Stimulated activated CD8-positive, alpha-beta memory T cell treated with anti-CD3 and anti-CD28 coated beads, Interleukin-4, amount 100 ng/mL, for 4 hours (primary cell): ENCODE measurements at regions not wholly inside any gene's neighbourhood (a gene's known extent, or its start where the extent isn't known, plus 50 kb on each side); places are given as distances from the start of the nearest gene placed in this dataset.
"Not testable (repeated sequence)": the region's sequence is repeated elsewhere in the genome, so short reads cannot be mapped to it uniquely, and the experiment has no call there.

Experiments
- DNase-seq, 2 donors: peaks; one replicate each; pipeline ENCODE4 v3.0.0-alpha.2; 2020; ENCODE audit warnings: low read depth in 2 of 2, low spot score in 1 of 2

GRCh38 chr5:168128557-168128956, 162.9 kb upstream of the WWC1 start:
- no peak for DNase-seq

GRCh38 chr5:168131519-168131918, 159.9 kb upstream of the WWC1 start:
- DNase-seq, result no peak

DNA sequence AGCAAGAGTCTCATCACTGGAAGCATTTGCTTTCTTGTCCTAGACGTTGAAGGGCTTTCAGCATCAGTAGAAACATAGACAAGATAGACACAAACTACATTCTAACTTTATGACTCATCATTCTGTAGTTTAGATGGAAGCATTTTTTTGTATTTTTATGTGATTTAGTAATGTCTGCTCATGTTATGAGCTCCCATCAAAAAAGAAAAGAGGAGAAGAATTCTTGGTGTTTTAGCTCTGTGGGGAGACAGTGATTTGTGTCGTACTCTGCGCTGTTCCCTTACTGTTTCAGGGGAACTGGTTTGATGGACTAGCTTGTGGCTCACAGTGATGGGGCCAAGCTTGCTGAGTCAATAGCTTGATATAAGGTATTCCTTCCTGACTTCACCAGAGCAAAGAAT, 159.2 kb upstream of the WWC1 start:
- DNase-seq, result no peak

DNA sequence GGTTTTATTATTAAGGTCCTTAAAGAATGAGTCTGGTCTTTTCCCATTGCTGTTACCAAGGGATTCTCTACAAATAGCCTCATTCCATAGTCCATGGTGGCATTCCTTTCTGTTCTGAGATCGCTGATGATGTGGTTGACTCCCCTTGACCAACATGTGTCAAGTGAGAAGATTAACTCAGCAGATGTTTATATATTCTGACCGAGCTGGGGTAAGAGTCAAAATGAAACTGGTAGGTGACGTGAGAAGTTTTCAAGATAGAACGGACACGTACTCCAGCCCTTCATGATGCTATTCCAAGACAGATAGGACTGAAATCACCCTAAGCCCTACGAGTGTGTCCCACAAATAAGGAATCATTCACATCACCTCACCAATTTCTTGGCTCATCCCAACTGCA, 155.5 kb upstream of the WWC1 start:
- no peak for DNase-seq

DNA sequence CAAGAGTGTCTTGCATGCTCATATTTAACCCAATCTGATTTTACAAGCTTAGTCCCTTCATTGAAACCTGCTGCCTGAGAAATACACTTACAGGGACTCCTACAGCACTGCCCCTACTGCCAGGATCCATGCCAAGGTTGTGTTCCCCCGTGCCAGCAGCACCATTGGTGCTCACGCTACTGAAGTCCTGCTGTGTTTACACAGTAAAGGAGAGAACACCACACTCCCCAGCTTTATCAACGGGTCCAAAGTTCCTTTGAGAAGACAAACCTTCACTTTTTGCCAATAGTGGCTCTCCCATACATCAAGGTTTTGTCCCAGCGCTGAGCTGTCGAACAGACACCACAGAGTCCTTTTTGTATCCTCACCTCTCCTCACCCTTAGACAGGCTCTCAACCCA, 155.1 kb upstream of the WWC1 start:
- no peak for DNase-seq

DNA sequence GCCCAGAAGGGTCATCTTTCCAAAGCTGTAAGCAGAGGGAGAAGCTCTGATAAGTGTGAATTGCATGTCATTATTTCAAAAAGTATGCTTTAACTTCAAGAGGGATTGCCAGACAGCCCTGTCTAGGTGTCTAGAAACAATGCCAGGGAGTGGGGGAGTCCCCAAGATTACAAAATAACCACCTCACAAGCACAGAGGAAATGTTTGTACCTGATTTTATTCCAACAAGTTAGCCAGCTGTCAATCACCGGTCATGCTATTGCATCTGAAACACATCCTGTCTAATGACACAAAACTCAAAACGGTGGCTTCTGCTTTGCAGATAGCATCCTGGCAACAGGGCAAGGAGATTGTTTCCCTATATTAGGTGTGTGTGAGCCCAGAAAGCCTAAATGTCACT, 154.2 kb upstream of the WWC1 start:
- DNase-seq, result no peak

GRCh38 chr5:168140241-168140640, 151.2 kb upstream of the WWC1 start:
- no peak for DNase-seq

GRCh38 chr5:168142402-168142801, 149.0 kb upstream of the WWC1 start:
- DNase-seq, result no peak

- DNase-seq, result not testable (repeated sequence)
Observed at GRCh38 chr5:168143521-168143920, 147.9 kb upstream of the WWC1 start.

DNA sequence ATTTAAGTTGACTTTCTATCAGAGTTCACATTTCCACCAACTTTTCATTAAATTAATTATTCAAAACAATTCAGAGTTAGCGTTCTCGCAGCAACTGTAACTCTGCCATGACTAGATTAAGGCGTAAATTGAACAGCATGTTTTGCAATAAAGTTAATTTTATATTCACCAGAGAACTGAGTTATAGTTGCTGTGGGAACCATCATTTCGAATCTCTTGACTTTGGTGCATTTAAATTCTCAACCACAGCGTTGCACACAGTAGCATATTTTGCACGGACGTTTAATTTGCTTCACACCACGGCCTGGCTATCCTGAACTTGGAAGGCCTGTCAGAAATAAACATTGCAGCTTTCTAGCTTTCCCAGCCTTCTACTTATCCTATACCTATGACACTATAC, 144.3 kb upstream of the WWC1 start:
- no peak for DNase-seq

DNA sequence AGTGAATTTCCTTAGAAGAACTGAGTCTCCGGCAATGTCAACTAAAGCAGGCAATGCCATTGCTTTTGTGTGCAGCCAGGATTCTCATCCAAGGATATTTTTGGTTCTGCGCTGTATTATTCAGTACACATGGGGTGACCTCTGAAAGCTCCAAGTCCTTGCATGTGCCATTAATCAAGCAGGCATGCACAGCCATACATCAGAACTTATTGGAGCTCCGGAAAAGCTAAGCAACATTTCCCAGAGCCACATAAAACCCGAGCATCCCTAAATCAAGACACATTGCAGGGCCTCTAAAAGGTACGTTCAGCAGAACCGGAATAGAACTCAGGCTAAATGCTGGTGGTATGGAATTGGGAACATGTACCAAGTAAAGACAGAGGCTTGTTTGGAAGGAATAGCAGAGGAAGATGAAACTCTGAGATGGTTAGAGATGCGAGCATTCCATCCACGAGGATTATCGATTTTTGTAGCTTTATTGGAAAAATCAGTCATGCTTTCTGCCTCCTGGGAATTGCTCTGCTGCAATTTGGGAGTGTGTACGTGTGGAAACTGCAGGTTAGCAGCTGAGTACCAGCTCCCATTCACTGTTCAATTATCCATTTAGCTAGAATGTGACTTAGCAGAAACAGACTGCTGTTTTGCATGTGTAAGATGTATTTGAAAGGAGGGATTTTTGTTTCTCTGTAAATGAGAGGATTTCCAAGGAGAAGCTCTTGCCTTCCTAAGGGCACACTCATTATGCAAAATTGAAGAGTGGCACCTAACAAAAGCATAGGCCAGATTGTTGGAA, 143.7 kb upstream of the WWC1 start:
- DNase-seq, result no peak

GRCh38 chr5:168151041-168151440, 140.4 kb upstream of the WWC1 start:
- no peak for DNase-seq

DNA sequence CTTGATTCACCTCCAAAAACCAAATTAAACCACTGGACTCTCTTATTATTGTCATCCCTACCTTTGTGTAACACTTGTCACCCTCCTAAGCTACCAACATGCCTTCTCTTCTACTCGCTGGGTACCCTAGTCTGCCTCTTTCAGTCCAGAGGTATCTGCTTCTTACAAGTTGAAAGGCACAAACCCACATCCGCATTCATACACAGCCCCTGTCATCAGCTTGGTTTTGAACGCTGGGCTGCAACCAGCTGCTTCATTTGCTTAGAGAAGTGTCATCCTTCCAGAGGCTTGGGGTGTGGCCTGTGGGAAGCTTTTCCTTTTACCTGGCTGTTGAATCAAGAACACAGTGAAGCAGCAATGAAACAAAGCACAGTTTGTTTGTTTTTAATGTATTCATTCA, 138.8 kb upstream of the WWC1 start:
- DNase-seq, result no peak

DNA sequence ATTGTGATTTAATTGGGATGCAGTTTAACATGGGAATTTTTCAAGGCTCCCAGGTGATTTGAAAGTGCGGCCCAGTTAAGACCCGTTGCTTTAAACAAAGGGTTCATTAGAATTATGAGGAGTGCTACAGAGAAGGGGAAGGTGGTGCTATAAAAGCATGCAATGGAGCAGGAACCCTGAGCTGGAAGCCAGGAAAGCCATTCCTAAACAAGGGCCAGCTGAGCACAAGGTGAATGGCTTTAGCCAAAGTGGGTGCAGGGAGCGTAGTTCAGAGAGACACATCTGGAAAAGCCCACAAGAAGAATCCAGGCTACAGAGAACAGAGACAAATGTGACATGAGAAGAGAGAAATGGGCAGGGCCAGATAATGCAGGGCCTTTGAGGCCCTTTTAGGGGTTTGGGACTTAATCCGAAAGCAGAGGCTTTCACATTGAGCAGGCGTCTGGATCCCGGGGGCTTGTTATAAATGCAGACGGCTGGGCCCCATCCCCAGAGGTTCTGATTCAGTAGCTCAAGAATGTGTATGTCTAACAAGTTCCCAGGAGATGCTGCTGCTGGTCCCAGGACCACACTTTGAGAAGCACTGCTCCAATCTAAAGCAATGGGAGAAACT, 138.1 kb upstream of the WWC1 start:
- no peak for DNase-seq

- no peak for DNase-seq
Observed at GRCh38 chr5:168153876-168154270, 137.6 kb upstream of the WWC1 start.

DNA sequence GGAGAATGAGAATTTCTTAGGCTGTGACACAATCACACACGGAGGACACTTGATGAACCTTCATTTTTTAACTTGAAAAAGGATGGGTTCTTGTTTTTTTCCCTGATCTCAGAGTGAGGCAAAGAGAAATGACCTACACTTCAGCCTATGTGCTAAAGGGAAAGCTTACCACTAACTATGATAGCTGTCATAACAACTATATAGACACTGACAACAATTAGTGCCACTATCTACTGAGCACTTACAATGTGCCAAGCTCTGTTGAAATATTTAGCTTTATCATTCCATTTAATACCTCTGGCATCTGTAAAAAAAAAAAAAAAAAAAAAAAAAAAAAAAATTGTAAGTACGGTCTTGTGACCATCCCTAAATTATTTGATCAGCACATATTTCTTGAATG, 135.9 kb upstream of the WWC1 start:
- DNase-seq, result no peak

DNA sequence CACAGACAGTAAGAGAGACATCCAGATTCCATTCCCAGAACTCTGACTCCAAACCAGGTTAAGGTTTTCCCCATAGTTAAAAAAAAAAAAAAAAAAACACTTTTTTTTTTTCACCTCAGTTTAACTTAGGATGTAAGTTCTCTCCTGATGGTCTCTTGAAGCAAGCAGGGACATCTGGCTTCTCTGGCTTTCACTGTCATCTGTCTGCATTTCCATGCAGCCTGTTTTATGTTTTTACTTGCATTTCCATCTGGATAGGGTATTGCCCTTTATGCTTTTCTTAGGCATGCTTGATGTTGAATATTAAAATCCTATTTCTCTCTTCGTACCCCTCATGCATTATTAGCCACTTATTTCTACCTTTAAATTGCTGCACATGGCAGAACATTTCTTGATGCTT, 135.3 kb upstream of the WWC1 start:
- DNase-seq, result no peak

GRCh38 chr5:168157141-168157540, 134.3 kb upstream of the WWC1 start:
- DNase-seq, result no peak

DNA sequence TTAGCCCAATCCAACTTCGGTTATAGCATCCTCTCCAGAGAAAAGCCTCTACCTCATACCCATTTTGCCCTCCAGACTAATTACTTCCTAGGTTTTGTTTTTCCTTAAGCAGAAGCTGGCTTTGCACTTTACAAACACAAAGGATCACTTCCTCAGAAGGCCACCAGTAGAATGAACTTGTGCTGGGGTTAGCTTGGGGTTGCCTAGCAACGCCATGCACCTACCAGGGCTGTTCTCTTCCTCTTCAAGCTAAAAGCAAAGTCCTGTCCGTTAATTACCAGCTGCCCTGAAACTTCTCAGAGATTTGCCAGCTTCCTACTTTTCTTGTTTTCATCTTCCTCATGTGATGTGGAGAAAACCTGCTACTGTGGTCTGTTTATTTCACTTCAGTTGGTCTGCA, 132.0 kb upstream of the WWC1 start:
- no peak for DNase-seq

- DNase-seq, result no peak
Observed at GRCh38 chr5:168162464-168162863, 129.0 kb upstream of the WWC1 start.

GRCh38 chr5:168163966-168164365, 127.5 kb upstream of the WWC1 start:
- DNase-seq, result no peak

DNA sequence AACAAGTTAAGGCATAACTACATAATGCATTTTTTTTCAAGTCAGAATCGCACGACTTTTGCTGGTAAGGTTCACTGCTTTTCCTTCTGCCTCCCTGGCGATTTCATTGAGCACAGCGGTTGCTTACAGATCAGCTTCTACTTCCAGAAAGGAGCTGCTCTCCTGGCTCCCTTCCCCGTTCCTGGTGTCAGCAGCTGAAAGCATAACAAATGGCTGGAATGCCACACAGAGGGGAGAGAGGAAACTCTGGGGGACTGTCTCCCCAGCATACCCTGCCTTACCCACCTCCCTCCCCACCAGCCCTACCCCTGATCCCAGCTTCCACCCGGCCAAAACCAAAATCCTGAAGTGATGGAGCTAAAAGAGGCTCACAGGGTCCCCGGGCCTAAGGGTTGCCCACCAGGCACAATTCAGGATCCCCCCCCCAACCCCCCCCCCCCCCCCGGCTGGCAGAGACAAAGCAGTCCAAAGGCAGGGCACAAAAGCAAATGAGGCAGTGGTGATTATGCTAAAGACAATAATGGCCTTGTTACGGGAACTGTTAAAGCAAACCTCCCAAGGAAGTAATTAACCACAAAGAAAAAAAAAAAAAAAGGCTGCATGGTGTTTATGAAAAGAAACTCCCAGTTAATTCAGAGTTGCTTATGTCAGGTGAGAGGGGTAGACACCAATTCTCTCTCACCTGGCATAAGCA, 126.1 kb upstream of the WWC1 start:
- DNase-seq, result no peak
